ENCODE measurements at regions not wholly inside any gene's neighbourhood (a gene's known extent, or its start where the extent isn't known, plus 50 kb on each side); places are given as distances from the start of the nearest gene placed in this dataset.

GRCh38 chr7:68984306-68984705 is 614.0 kb upstream of the AUTS2 start:
- no peak for TF ChIP-seq POLR2A (IDR thresholded peaks at IDR 0.05)
- TF ChIP-seq, protein P1, sequence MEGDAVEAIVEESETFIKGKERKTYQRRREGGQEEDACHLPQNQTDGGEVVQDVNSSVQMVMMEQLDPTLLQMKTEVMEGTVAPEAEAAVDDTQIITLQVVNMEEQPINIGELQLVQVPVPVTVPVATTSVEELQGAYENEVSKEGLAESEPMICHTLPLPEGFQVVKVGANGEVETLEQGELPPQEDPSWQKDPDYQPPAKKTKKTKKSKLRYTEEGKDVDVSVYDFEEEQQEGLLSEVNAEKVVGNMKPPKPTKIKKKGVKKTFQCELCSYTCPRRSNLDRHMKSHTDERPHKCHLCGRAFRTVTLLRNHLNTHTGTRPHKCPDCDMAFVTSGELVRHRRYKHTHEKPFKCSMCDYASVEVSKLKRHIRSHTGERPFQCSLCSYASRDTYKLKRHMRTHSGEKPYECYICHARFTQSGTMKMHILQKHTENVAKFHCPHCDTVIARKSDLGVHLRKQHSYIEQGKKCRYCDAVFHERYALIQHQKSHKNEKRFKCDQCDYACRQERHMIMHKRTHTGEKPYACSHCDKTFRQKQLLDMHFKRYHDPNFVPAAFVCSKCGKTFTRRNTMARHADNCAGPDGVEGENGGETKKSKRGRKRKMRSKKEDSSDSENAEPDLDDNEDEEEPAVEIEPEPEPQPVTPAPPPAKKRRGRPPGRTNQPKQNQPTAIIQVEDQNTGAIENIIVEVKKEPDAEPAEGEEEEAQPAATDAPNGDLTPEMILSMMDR (IDR thresholded peaks at IDR 0.05) = no peak
- TF ChIP-seq POLR2AphosphoS5 (IDR thresholded peaks at IDR 0.05) = no peak
- TF ChIP-seq EP300 (IDR thresholded peaks at IDR 0.05) = no peak
